ENCODE measurements at regions not wholly inside any gene's neighbourhood (a gene's known extent, or its start where the extent isn't known, plus 50 kb on each side); places are given as distances from the start of the nearest gene placed in this dataset.
"Not testable (repeated sequence)": the region's sequence is repeated elsewhere in the genome, so short reads cannot be mapped to it uniquely, and the experiment has no call there.

- no peaks in the 10 kb centered on the region for H3K27me3 ChIP-seq
- DNase-seq = no peak
- intact Hi-C loops (cut with DNase I) = no loop called here
- no peaks in the 10 kb centered on the region for H3K36me3 ChIP-seq
- no peak overlapping the region for H3K9ac ChIP-seq (ENCODE audit: low read depth in 2 of 2, low read length in 2 of 2)
- no peak overlapping the region for H3K4me3 ChIP-seq
- no peak for TF ChIP-seq CTCF (IDR thresholded peaks at IDR 0.05)
- no peaks in the 10 kb centered on the region for H3K9me3 ChIP-seq
- no peak overlapping the region for H3K27ac ChIP-seq
- no peaks in the 10 kb centered on the region for H3K4me1 ChIP-seq
Measured at GRCh38 chr6:86609549-86610388, 327.6 kb upstream of the HTR1E start.

DNA sequence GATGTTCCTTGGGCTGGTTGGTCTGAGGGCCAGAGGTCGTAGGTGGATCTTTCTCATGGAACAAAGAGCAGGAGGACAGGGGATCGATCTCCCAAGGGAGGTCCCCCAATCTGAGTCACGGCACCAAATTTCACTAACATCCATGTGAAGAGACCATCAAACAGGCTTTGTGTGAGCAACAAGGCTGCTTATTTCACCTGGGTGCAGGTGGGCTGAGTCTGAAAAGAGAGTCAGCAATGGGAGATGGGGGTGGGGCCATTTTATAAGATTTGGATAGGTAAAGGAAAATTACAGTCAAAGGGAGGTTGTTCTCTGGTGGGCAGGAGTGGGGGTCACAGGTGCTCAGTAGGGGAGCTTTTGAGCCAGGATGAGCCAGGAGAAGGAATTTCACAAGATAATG lies 334.0 kb upstream of the HTR1E start:
- intact Hi-C loops (cut with DNase I); H3K27ac ChIP-seq; H3K4me1 ChIP-seq; DNase-seq; H3K9me3 ChIP-seq; H3K4me3 ChIP-seq; H3K36me3 ChIP-seq; H3K9ac ChIP-seq (ENCODE audit: low read depth in 2 of 2, low read length in 2 of 2); H3K27me3 ChIP-seq: not testable (repeated sequence)

- intact Hi-C loops (cut with DNase I); H3K36me3 ChIP-seq; H3K27me3 ChIP-seq; H3K4me3 ChIP-seq; H3K9me3 ChIP-seq; DNase-seq; H3K4me1 ChIP-seq; H3K27ac ChIP-seq; H3K9ac ChIP-seq (ENCODE audit: low read depth in 2 of 2, low read length in 2 of 2): not testable (repeated sequence)
Measured at GRCh38 chr6:86602093-86602492, 335.2 kb upstream of the HTR1E start.

DNA sequence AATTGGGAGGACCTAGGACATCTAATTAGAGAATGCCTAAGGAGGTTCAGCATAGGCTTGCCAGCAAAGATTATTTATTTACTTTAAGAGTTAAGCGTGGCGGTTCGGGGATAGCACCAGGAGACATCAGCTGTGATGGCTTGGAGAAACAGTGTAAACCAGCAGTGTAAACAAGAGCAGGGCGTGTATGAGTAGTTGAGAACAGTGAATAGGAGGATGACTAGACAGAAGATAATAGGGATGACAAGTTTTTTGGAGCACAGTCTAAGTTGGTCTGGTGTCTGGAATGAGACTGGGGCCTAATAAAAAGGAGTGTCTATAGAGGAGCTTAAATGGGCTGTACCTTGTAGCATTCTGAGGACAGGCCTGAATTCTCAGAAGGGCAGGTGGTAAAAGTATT lies 338.4 kb upstream of the HTR1E start:
- H3K4me1 ChIP-seq; DNase-seq; intact Hi-C loops (cut with DNase I); H3K4me3 ChIP-seq; H3K36me3 ChIP-seq; H3K27me3 ChIP-seq; H3K9ac ChIP-seq (ENCODE audit: low read depth in 2 of 2, low read length in 2 of 2); H3K9me3 ChIP-seq; H3K27ac ChIP-seq: not testable (repeated sequence)

GRCh38 chr6:86595641-86596040 lies 341.7 kb upstream of the HTR1E start:
- no peak for TF ChIP-seq CTCF (IDR thresholded peaks at IDR 0.05)
- DNase-seq = no peak
- no peaks in the 10 kb centered on the region for H3K27me3 ChIP-seq
- H3K9ac ChIP-seq (ENCODE audit: low read depth in 2 of 2, low read length in 2 of 2) = no peak overlapping the region
- intact Hi-C loops (cut with DNase I) = no loop called here
- no peak overlapping the region for H3K27ac ChIP-seq
- no peaks in the 10 kb centered on the region for H3K4me1 ChIP-seq
- H3K9me3 ChIP-seq = no peaks in the 10 kb centered on the region
- H3K4me3 ChIP-seq = no peak overlapping the region
- H3K36me3 ChIP-seq = no peaks in the 10 kb centered on the region

GRCh38 chr6:86586195-86586594 lies 351.1 kb upstream of the HTR1E start:
- Histone ChIP-seq H3K27me3 (no peaks in the 10 kb centered on the region), H3K36me3 (no peaks in the 10 kb centered on the region), H3K4me1 (no peaks in the 10 kb centered on the region), H3K9me3 (no peaks in the 10 kb centered on the region), H3K27ac (no peak overlapping the region), H3K9ac (ENCODE audit: low read depth in 2 of 2, low read length in 2 of 2) (no peak overlapping the region), H3K4me3 (no peak overlapping the region)
- no peak for TF ChIP-seq CTCF (IDR thresholded peaks at IDR 0.05)
- intact Hi-C loops (cut with DNase I) = no loop called here
- DNase-seq = no peak

- Histone ChIP-seq H3K36me3 (no peaks in the 10 kb centered on the region), H3K9me3 (no peaks in the 10 kb centered on the region), H3K9ac (ENCODE audit: low read depth in 2 of 2, low read length in 2 of 2) (no peak overlapping the region), H3K4me1 (no peaks in the 10 kb centered on the region), H3K4me3 (no peak overlapping the region), H3K27me3 (no peaks in the 10 kb centered on the region), H3K27ac (no peak overlapping the region)
- intact Hi-C loops (cut with DNase I) = no loop called here
- TF ChIP-seq CTCF (IDR thresholded peaks at IDR 0.05) = no peak
- no peak for DNase-seq
Measured at GRCh38 chr6:86581833-86582232, 355.5 kb upstream of the HTR1E start.

All from colonic mucosa (tissue), 4 donors.